HuH-7 (cell line): ENCODE measurements at regions not wholly inside any gene's neighbourhood (a gene's known extent, or its start where the extent isn't known, plus 50 kb on each side); places are given as distances from the start of the nearest gene placed in this dataset.

Experiments used
- DNase-seq: peaks from one replicate; pipeline ENCODE4 v3.0.0; 2011; ENCODE audit warnings: low spot score

- DNase-seq, result no peak
Observed at GRCh38 chr21:21605521-21605920, 607.3 kb downstream of the NCAM2 start.

GRCh38 chr21:21606041-21606440 lies 607.8 kb downstream of the NCAM2 start:
- no peak for DNase-seq

DNA sequence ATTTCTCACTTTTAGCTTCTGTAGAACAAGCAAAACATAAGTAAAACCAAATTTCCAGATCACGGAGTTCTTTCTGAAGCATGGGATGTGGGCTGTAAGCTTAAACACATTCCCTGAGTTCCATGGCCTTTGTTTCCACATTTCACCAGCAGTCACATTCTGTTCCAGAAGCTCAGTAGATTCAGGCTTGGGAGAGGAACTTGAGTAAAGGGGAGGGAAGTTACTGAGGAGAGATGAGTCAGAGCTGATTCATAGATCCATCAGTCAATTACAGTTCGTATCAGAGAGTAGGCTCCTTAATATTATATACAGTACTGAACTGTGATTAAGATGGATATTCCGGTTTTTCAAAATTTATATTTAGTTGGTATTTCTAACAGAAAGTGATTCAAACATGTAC lies 614.3 kb downstream of the NCAM2 start:
- DNase-seq, result no peak

DNA sequence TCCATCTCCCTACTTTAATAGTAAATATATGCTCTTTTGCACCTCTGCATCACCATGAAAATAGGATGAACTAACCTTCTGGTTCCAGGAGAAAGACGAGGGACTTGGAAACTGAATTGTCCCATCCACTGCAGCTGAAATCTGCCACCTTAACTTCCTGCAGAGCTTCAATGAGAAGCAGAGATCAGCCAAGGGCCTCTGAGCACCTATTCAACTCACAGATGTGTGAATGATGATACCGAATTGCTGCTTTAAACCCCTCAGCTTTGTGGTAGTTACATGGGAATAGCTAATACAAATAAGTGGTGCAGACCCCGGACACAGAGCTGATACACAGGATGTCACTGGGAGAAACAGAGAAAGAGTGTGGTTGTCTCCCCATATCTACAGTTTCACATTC lies 616.8 kb downstream of the NCAM2 start:
- no peak for DNase-seq

DNA sequence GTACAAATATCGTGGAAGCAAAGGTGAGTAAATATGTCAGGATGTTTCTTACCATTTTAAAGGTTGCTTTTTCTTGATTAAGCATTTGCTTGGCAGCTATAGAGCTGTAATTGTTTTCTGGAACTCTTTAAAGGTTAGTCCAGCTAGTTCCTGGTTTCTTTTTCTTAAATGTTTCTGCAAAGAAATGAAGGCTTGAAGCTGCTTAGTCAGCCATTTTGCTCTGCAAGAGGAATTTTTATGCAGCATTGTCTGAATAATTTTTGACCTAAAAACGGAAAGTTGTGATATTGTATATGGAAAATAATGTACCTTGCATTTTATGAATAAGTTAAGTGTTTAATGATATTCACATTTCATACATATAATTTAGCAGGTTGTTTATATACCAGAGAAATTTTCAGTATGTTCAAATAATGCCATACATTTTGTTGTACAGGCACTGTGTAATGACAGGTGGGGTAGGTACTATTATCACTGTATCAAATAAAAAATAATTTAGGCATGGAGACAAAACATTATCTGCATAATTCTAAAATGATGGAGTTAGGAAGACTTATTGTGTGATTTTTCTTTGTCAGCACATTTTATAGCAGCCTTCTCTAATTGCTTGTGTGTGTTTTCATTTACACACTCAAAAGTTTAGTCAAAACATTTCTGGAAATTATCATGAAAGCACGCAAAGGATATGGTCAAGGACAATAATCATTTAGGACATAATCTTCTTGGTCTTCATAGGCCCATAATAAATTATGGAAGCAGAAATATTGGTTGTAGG lies 624.4 kb downstream of the NCAM2 start:
- no peak for DNase-seq

DNA sequence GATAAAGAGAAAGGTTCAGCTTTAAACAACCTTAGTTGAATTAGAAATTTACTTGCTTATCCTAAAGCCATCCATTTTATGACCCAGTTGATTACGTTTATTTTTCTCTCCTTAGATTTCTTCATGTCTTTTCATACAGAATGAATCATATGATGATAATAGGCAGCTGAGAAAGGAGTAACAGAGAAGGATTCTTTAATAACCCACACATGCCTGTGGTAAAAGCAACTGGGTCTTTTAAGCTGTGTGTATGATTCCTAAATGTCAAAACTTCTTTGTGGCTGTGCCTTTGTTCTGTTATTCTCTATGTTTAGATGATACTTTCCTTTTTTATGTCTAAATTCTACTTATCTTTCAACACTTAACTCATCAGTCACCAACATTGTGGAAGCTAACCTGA lies 626.5 kb downstream of the NCAM2 start:
- DNase-seq, result no peak

- no peak for DNase-seq
Observed at GRCh38 chr21:21631961-21632360, 633.8 kb downstream of the NCAM2 start.

DNA sequence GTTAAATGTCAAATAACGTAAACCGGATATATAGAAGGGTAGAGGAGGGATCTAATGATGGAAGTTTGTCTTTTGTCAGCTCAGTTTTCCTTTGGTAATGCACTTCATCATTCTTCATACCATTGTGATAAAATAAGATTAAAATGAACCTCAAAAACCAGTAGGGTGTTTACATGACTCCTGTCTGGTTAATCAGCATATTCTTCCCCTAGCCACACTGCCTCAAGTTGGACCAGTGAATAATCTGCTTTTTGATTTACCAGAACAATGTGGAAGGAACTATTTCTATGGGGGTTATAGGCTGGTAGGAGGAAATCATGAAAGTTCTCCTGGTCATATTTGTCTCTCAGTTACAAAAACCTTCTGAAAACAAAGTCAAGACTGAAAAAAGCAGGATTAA lies 634.7 kb downstream of the NCAM2 start:
- DNase-seq, result no peak

- no peak for DNase-seq
Observed at GRCh38 chr21:21661741-21662140, 663.5 kb downstream of the NCAM2 start.

- DNase-seq, result no peak
Observed at GRCh38 chr21:21662776-21663175, 664.6 kb downstream of the NCAM2 start.

DNA sequence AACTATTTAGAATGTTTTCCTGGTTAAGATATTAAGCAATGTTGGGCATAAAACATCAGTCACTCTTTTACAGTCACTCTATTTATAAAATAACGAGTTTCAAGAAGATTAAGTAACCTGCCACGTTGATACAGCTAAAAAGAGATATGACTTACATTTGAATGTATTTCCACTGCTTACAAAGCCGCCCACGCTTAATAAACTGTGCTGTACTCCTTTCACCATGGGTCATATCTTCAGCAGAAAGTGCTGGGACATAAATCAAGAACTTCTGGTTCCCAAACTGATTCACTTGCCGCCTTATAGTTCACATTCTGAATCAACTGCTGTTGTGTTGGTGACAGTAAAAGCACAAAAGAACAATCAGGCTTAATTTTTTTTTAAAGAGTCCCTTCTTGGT lies 666.7 kb downstream of the NCAM2 start:
- DNase-seq, result no peak

DNA sequence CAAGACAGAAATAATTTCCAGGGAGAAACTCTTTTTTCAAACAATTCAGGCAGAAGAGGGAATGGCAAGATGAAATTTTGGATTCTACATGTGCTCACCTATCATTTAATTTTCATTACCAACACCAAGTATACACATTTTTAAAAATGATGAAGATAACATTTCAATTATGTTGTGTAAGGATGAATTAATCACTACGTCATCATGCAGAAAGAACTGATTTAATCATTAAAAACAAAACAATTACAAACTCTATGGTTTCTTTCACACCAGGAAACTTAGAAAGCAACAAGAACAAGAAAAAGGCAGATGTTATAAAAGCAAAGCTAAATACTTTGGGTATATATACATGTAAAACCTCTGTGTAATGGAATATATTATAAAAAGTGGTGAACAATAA lies 668.5 kb downstream of the NCAM2 start:
- DNase-seq, result no peak

DNA sequence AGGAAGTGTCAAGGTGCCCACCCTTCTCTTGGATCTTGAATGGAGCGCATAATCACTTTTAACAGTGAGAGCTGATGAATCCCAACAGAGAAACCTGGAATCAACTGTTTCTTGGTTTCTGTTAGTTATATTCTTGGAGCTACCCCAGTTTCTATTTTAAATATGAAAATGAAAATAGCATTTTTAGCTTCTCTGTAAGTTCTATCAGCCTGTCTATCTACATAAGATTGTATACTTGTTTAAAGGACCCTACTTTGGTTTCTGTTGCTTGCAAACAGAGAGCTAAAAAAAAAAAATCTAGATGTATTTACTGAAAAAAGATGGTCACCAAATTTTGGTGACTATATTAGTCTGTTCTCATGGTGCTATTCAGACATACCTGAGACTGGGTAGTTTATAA lies 670.0 kb downstream of the NCAM2 start:
- DNase-seq, result no peak

- DNase-seq, result no peak
Observed at GRCh38 chr21:21673959-21674358, 675.8 kb downstream of the NCAM2 start.

- no peak for DNase-seq
Observed at GRCh38 chr21:21675601-21676000, 677.4 kb downstream of the NCAM2 start.

GRCh38 chr21:21682172-21682571 lies 684.0 kb downstream of the NCAM2 start:
- no peak for DNase-seq

DNA sequence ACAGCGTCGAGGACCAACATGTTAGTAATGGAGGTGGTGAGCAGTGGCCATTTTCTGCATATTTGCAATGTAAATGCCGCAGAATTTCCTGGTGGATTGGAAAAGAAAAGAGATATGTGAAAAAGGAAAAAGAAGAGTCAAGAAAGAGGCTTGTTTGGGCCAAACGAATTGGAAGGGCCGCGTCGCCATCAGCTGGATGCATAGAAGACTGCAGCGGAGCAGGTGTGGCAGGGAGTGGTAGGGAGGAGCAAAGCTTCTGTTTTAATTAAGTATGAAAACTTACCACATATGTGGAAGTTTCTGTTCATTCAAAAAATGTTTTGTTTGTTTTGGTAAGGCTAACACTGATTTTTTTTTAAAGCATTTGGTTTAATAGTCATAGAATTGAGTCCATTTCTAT lies 690.7 kb downstream of the NCAM2 start:
- no peak for DNase-seq

GRCh38 chr21:21690068-21690665 lies 692.0 kb downstream of the NCAM2 start:
- DNase-seq, result no peak

- no peak for DNase-seq
Observed at GRCh38 chr21:21712748-21713520, 714.7 kb downstream of the NCAM2 start.

- DNase-seq, result no peak
Observed at GRCh38 chr21:21713651-21714180, 715.5 kb downstream of the NCAM2 start.

DNA sequence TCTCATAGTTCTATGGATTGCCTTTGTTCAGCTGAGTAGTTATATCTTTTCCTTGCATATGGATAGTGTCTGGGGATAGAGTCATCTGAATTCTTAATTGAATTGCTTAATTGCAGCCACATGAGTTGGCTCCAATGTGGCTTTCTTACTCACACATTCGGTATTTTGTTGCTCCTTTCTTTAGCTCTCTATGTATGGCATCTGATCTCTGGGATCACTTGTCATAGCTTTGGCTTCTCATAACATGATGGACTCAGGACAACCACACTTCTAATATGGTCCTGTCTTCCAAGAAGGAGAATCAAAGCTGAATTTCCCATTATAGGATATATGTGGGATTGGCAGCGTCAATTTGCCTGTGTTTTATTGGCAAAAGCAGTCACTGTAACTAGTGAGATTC lies 716.2 kb downstream of the NCAM2 start:
- DNase-seq, result no peak

- DNase-seq, result no peak
Observed at GRCh38 chr21:21715266-21715969, 717.2 kb downstream of the NCAM2 start.
